GM23338 (cell line): ENCODE measurements at regions not wholly inside any gene's neighbourhood (a gene's known extent, or its start where the extent isn't known, plus 50 kb on each side); places are given as distances from the start of the nearest gene placed in this dataset.

Source experiments
- EZH2 ChIP-seq: fragments of 200-600 bp; sonication (generic); IDR thresholded peaks from one replicate; pipeline ENCODE4 v1.8.0; 2017; ENCODE audit warnings: antibody characterized with exemption, mild to moderate bottlenecking, low read depth; ENCODE audit not compliant: unreplicated experiment
- EZH2phosphoT487 ChIP-seq: fragments of 200-600 bp; sonication (generic); IDR thresholded peaks from one replicate; pipeline ENCODE4 v1.8.1; 2018; ENCODE audit warnings: antibody characterized with exemption; ENCODE audit not compliant: unreplicated experiment
- POLR2AphosphoS5 ChIP-seq: IDR thresholded peaks from 2 replicates; pipeline ENCODE4 v1.6.1; 2016; ENCODE audit warnings: antibody characterized with exemption, low read depth
- TF ChIP-seq, protein P1 (sequence below), 2 experiments: fragments of 200-600 bp in 1 of 2; sonication (generic) in 1 of 2; conservative IDR thresholded peaks; 2 replicates each; pipeline versions ENCODE4 v1.5.1 to v1.6.1; 2016 to 2017; ENCODE audit warnings: antibody characterized with exemption in 2 of 2, low read depth in 2 of 2, mild to moderate bottlenecking in 2 of 2, moderate library complexity in 1 of 2

DNA sequence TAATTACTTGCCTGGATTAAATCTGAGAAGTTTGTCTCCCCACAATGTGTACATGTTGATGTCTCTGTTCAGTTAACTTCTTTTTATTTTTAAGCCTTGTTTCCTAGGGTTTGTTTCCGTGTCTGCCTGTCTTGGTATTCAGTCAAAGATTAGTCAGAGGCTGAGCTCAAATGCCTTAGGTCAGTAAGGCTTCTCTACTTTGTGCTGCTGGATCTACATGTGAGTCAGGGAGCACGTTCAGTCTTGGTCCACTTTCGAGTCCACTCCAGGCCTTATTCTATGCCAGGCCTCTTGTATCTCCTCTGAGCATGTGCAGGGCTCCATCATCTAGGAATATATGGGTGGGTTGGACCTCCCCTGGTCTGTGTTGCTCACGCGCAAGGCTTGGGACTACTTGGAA lies 93.3 kb upstream of the FZD8 start:
- TF ChIP-seq, protein P1, sequence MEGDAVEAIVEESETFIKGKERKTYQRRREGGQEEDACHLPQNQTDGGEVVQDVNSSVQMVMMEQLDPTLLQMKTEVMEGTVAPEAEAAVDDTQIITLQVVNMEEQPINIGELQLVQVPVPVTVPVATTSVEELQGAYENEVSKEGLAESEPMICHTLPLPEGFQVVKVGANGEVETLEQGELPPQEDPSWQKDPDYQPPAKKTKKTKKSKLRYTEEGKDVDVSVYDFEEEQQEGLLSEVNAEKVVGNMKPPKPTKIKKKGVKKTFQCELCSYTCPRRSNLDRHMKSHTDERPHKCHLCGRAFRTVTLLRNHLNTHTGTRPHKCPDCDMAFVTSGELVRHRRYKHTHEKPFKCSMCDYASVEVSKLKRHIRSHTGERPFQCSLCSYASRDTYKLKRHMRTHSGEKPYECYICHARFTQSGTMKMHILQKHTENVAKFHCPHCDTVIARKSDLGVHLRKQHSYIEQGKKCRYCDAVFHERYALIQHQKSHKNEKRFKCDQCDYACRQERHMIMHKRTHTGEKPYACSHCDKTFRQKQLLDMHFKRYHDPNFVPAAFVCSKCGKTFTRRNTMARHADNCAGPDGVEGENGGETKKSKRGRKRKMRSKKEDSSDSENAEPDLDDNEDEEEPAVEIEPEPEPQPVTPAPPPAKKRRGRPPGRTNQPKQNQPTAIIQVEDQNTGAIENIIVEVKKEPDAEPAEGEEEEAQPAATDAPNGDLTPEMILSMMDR (conservative IDR thresholded peaks at IDR 0.05; ENCODE audit: low read depth in 2 of 2), result no peak
- TF ChIP-seq EZH2phosphoT487 (no peak), POLR2AphosphoS5 (no peak), EZH2 (no peak)
